AG10803 (cell line): ENCODE measurements at regions not wholly inside any gene's neighbourhood (a gene's known extent, or its start where the extent isn't known, plus 50 kb on each side); places are given as distances from the start of the nearest gene placed in this dataset.
"Not testable (repeated sequence)": the region's sequence is repeated elsewhere in the genome, so short reads cannot be mapped to it uniquely, and the experiment has no call there.

Source experiments
- DNase-seq: peaks from one replicate; pipeline ENCODE4 v3.0.0; 2010; ENCODE audit warnings: low read depth
- H3K4me3 ChIP-seq: 2 replicates; pipeline ENCODE4 v1.5.1; 2011; ENCODE audit warnings: mild to moderate bottlenecking, low read length, control low read depth
- TF ChIP-seq, protein P1 (sequence below): conservative IDR thresholded peaks from 2 replicates; pipeline ENCODE4 v1.5.1; 2011; ENCODE audit warnings: mild to moderate bottlenecking, low read length, control low read depth, inconsistent platforms

DNA sequence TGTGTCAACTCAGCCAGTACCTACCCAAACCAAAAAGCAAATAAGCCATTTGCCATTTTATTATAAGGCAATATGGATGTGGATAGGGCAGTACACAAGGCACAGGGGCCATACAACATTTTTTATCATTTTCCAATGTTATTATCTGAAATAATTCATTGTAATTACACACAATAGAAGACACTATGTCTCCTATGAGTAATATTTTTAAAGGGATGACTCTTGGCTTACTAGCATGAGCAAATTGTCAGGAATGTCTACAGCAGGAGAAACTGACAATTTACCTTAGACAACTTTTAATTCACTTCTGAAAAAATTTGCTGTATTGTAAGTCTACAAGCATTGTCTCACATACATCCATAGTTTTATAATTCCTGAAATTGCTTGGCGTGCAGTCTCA lies 1193.9 kb upstream of the CELF4 start:
- no peak overlapping the region for H3K4me3 ChIP-seq
- TF ChIP-seq, protein P1, sequence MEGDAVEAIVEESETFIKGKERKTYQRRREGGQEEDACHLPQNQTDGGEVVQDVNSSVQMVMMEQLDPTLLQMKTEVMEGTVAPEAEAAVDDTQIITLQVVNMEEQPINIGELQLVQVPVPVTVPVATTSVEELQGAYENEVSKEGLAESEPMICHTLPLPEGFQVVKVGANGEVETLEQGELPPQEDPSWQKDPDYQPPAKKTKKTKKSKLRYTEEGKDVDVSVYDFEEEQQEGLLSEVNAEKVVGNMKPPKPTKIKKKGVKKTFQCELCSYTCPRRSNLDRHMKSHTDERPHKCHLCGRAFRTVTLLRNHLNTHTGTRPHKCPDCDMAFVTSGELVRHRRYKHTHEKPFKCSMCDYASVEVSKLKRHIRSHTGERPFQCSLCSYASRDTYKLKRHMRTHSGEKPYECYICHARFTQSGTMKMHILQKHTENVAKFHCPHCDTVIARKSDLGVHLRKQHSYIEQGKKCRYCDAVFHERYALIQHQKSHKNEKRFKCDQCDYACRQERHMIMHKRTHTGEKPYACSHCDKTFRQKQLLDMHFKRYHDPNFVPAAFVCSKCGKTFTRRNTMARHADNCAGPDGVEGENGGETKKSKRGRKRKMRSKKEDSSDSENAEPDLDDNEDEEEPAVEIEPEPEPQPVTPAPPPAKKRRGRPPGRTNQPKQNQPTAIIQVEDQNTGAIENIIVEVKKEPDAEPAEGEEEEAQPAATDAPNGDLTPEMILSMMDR, result no peak
- no peak for DNase-seq

DNA sequence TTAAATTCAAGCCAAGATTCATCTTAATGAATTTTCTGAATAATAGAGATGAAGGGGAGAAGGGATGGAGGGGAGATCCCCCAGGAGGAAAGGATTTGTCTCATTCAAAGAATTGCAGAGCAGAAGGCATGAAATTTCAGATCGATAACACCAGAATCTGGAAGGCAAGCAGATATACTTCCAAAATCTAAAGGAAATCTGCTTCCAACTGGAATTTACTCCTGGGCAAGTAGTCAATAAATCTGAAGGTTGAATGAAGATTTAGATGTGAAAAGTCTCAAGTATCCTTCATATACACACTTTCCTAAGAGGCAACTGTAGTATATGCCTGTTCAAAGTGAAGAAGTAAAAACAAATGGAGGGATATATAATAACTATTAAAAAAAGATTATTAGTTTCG lies 1190.8 kb upstream of the CELF4 start:
- DNase-seq, result no peak
- H3K4me3 ChIP-seq, result no peak overlapping the region
- TF ChIP-seq, protein P1, result no peak

DNA sequence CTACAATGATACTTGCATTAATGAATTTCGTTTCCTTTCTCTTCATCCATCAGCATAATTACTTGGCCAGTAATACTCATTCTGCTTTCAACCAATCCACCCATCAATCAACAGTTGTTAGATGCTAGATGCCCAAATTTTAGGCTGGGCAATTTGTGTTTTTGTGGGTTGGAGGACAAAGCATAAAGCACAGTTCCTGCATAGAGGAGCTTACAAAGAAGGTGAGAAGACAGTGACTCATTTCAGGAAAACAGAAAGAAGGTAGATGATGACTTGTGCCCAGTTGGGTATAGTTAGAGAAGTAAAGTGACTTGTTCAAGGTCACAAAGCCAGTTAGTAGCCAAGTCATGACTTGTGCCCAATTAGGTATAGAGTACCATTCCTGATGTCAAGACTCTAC lies 1186.8 kb upstream of the CELF4 start:
- no peak overlapping the region for H3K4me3 ChIP-seq
- TF ChIP-seq, protein P1, result no peak
- no peak for DNase-seq

DNA sequence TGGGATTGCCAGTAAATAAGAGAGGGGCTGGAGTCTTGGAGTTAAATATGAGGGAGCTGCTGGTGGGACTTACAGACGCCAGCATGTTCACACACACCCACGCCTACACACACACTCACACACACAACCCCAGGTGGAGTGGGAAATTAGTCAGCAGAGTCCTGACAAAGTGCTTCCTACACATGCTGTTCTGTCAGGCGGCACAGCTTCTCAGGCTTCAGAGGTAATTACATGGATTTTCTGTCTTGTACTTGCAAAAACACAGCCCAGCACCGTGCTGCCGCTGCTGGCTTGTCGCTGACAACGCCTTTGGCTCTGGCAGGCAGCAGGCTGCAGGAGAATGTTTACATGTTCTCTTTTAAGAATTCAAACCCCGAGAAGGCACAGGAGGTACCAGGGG lies 1186.3 kb upstream of the CELF4 start:
- H3K4me3 ChIP-seq, result no peak overlapping the region
- TF ChIP-seq, protein P1, result no peak
- no peak for DNase-seq

DNA sequence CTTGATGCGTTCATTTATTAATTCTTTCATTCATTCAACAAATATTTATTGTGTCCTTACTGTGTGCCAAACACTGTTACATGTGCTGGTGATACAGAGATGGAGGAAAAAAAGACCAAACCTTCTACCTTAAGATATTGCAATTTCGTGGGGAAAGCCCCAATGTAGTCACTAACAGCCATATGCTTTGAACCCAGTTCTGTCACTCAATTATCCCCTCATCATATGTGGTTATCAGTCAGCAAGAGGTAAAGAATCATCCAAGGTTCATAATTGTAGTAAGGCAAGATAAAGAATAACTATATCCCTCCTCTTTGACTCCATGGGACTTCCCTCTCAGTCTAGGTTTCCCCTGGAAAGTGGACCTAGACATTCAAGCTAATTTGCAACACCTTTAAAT lies 1185.6 kb upstream of the CELF4 start:
- TF ChIP-seq, protein P1, result no peak
- H3K4me3 ChIP-seq, result no peak overlapping the region
- no peak for DNase-seq

DNA sequence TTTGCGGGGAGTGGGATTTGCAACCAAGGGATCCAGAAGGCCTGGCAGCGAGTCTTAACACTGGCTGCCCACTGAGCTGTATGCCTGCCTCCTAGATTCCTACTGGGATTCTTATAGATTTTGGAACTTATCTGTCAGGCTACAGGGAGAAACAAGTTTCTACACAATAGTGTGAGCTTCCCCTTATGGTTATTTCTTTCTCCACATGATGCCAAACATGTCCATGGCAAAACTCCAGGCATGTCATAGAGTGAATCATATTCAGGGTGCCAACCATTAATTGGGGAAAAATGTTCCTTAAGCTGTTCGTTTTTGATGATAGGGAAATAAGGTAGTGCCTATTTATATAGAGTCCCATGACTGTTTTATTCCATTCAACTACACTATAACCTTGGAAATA lies 1185.2 kb upstream of the CELF4 start:
- TF ChIP-seq, protein P1, result no peak
- no peak overlapping the region for H3K4me3 ChIP-seq
- no peak for DNase-seq

DNA sequence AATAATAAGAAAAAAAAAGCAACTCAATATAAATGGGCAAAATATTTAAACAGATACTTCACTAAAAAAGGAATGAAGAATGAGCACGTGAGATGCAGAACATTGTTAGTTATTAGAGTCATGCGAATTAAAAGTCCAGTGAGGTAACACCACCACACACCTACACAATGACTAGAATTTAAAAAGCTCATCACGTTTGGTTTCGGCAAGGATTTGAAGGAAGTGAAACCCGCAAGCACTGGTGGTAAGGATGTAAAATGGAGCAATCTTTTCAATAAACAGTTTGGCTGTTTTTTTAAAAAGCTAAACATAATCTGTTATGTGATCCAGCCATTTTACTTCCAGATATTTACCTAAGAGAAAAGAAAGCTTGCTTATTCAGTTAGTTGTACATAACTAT lies 1181.6 kb upstream of the CELF4 start:
- TF ChIP-seq, protein P1, result no peak
- H3K4me3 ChIP-seq, result no peak overlapping the region
- DNase-seq, result no peak

DNA sequence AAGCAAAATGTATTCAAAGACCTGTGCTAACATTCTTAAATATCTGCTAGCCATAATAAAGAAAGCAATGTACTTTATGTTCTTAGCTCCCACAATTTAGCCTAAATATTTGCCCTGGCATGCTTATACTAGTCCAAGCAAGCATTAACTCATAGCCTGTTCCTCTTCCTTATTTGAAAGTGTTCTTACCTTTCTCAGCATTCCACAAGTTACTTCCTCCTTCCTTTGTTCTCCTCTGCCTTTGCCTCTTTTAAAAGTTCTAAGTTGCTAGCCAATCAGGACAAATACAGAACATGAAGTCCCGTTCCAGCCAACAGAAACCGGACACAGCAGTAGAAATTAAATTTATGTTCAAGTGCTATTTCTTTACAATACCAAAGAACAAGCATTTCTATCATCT lies 1154.6 kb upstream of the CELF4 start:
- H3K4me3 ChIP-seq, DNase-seq: not testable (repeated sequence)
